ENCODE measurements at regions not wholly inside any gene's neighbourhood (a gene's known extent, or its start where the extent isn't known, plus 50 kb on each side); places are given as distances from the start of the nearest gene placed in this dataset.

DNA sequence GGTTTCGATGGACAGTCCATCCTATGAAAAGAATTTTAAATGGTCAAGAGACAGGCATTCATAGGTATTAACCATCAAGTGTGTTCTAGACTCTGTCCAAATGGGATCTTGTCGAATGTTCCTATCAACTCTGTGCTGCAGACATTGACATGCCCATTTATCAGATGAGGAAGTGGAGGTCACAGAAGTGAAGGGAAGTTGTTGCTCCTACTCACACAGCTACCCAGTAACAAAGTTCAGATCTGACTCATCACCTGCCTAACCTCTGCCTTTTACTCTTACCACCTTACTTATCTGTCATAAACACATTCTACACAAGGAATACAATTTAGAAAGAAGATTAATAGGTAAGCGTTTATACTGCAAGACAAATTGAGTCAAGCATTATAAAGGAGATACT lies 426.2 kb upstream of the BRINP1 start:
- TF ChIP-seq POLR2A (IDR thresholded peaks at IDR 0.05) (no peak), POLR2AphosphoS5 (IDR thresholded peaks at IDR 0.05) (no peak)
- TF ChIP-seq, protein P1, sequence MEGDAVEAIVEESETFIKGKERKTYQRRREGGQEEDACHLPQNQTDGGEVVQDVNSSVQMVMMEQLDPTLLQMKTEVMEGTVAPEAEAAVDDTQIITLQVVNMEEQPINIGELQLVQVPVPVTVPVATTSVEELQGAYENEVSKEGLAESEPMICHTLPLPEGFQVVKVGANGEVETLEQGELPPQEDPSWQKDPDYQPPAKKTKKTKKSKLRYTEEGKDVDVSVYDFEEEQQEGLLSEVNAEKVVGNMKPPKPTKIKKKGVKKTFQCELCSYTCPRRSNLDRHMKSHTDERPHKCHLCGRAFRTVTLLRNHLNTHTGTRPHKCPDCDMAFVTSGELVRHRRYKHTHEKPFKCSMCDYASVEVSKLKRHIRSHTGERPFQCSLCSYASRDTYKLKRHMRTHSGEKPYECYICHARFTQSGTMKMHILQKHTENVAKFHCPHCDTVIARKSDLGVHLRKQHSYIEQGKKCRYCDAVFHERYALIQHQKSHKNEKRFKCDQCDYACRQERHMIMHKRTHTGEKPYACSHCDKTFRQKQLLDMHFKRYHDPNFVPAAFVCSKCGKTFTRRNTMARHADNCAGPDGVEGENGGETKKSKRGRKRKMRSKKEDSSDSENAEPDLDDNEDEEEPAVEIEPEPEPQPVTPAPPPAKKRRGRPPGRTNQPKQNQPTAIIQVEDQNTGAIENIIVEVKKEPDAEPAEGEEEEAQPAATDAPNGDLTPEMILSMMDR (IDR thresholded peaks at IDR 0.05) = no peak
